Esophagus squamous epithelium (tissue), 4 donors: ENCODE measurements at regions not wholly inside any gene's neighbourhood (a gene's known extent, or its start where the extent isn't known, plus 50 kb on each side); places are given as distances from the start of the nearest gene placed in this dataset.

Experiments
- POLR2A ChIP-seq, 4 donors: fragments of 450-650 bp; IDR thresholded peaks; one replicate each; pipeline ENCODE4 v1.6.1; 2017; ENCODE audit warnings: antibody characterized with exemption in 4 of 4, mild to moderate bottlenecking in 4 of 4, moderate library complexity in 3 of 4
- TF ChIP-seq, protein P1 (sequence below), 6 experiments: fragments of 450-650 bp in 4 of 6; fragments of 200-600 bp in 2 of 6; sonication (generic) in 2 of 6; IDR thresholded peaks; one replicate each; pipeline ENCODE4 v1.5.1; 2016 to 2019; ENCODE audit warnings: antibody characterized with exemption in 6 of 6, mild to moderate bottlenecking in 4 of 6, moderate library complexity in 4 of 6

DNA sequence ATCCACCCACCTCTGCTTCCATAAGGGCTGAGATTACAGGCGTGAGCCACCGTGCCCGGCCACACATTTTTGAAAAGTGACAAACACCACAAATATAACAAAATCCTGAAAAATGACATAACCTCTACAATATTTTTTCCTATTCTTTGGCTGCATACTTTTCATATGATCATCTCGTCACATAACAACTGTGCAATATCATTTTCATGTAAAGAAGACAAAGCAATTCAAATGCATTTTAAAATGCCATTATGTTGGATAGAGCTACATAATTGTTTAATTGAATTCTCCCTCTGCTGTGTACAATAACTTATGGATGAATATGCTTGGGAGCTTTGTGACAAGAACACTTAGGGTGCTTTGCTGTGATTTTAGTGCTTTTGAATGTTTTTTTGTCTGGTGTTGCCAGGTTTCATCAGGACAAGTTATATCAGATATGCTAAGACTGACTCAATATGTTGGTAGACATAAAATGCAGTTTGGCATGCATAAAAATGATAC, 132.9 kb downstream of the CHIC2 start:
- TF ChIP-seq, protein P1, sequence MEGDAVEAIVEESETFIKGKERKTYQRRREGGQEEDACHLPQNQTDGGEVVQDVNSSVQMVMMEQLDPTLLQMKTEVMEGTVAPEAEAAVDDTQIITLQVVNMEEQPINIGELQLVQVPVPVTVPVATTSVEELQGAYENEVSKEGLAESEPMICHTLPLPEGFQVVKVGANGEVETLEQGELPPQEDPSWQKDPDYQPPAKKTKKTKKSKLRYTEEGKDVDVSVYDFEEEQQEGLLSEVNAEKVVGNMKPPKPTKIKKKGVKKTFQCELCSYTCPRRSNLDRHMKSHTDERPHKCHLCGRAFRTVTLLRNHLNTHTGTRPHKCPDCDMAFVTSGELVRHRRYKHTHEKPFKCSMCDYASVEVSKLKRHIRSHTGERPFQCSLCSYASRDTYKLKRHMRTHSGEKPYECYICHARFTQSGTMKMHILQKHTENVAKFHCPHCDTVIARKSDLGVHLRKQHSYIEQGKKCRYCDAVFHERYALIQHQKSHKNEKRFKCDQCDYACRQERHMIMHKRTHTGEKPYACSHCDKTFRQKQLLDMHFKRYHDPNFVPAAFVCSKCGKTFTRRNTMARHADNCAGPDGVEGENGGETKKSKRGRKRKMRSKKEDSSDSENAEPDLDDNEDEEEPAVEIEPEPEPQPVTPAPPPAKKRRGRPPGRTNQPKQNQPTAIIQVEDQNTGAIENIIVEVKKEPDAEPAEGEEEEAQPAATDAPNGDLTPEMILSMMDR (IDR thresholded peaks at IDR 0.05): no peak
- TF ChIP-seq POLR2A (IDR thresholded peaks at IDR 0.05): no peak
